GM12878 (cell line): ENCODE measurements at regions not wholly inside any gene's neighbourhood (a gene's known extent, or its start where the extent isn't known, plus 50 kb on each side); places are given as distances from the start of the nearest gene placed in this dataset.

Experiments used
- ATAC-seq: fragments of 200-7000 bp; cut with Tn5 transposase; 3 replicates; pipeline ENCODE4 v1.9.1; 2020; ENCODE audit warnings: mild to moderate bottlenecking, moderate library complexity
- BruUV-seq: library from RNA; stranded (reverse); fragments of 400-500 nt; replicated peaks from 2 replicates; lab custom pipeline; 2021; lab: Mats Ljungman, UMichigan
- CTCF ChIA-PET: fragments of 300-600 bp; sonication (Branson Sonifier 250); formaldehyde crosslinking; extraction: SDS; loops from one replicate; lab custom pipeline; 2021; ENCODE audit warnings: inconsistent platforms; lab: Yijun Ruan, JAX
- POLR2A ChIA-PET: fragments of 350-600 bp; formaldehyde crosslinking; extraction: SDS; loops from one replicate; lab custom pipeline; 2021; ENCODE audit warnings: inconsistent platforms; lab: Charles Lee
- RAD21 ChIA-PET: fragments of 300-600 bp; sonication (Branson Sonifier 250); formaldehyde crosslinking; loops from one replicate; lab custom pipeline; 2023; ENCODE audit warnings: antibody characterized with exemption; ENCODE audit not compliant: unreplicated experiment; lab: Charles Lee
- SMC1A ChIA-PET: fragments of 300-600 bp; sonication (Branson Sonifier 250); formaldehyde crosslinking; loops from one replicate; lab custom pipeline; 2023; ENCODE audit not compliant: unreplicated experiment, uncharacterized antibody; lab: Charles Lee
- DNase-seq: peaks from one replicate; pipeline ENCODE4 v3.0.0-alpha.2; 2011; ENCODE audit warnings: low read depth, low spot score
- FAIRE-seq: peaks from 3 replicates; lab custom pipeline; 2011; peaks lifted over from hg19 to GRCh38; lab: Jason Lieb, UNC
- H2AFZ ChIP-seq: 2 replicates; pipeline ENCODE4 v1.6.0; 2011; ENCODE audit warnings: low read depth, low read length, control low read depth; ENCODE audit not compliant: control insufficient read depth
- H3K27ac ChIP-seq: 2 replicates; pipeline ENCODE4 v1.5.1; 2011; ENCODE audit warnings: control low read depth; ENCODE audit not compliant: control insufficient read depth, insufficient read depth
- H3K27me3 ChIP-seq, 2 experiments: replicated peaks in 1 of 2; 2 replicates each; pipeline versions ENCODE4 v1.6.0 to v1.6.1; 2011; ENCODE audit warnings: low read length in 1 of 2; ENCODE audit not compliant: control insufficient read depth in 2 of 2, insufficient read depth in 2 of 2
- H3K36me3 ChIP-seq, 2 experiments: 2 replicates each; pipeline ENCODE4 v1.5.1; 2011; ENCODE audit warnings: low read length in 1 of 2; ENCODE audit not compliant: control insufficient read depth in 2 of 2, insufficient read depth in 2 of 2
- H3K4me1 ChIP-seq: 2 replicates; pipeline ENCODE4 v1.6.1; 2011; ENCODE audit warnings: mild to moderate bottlenecking, low read length, moderate library complexity, mixed read lengths; ENCODE audit not compliant: control insufficient read depth, insufficient read depth
- H3K4me2 ChIP-seq: 2 replicates; pipeline ENCODE4 v1.6.0; 2011; ENCODE audit warnings: control low read depth; ENCODE audit not compliant: control insufficient read depth, insufficient read depth
- H3K4me3 ChIP-seq: fragments of 200-600 bp; sonication (generic); 2 replicates; pipeline ENCODE4 v1.5.1; 2016
- H3K79me2 ChIP-seq: 2 replicates; pipeline ENCODE4 v1.6.0; 2011; ENCODE audit warnings: low read length; ENCODE audit not compliant: control insufficient read depth, insufficient read depth
- H3K9ac ChIP-seq: 2 replicates; pipeline ENCODE4 v1.8.0; 2011; ENCODE audit warnings: low read length, control low read depth, mixed read lengths; ENCODE audit not compliant: control insufficient read depth, insufficient read depth
- H3K9me3 ChIP-seq: replicated peaks from 3 replicates; pipeline ENCODE4 v1.5.1; 2011; ENCODE audit warnings: mild to moderate bottlenecking, low read length; ENCODE audit not compliant: control insufficient read depth, insufficient read depth
- H4K20me1 ChIP-seq: 2 replicates; pipeline ENCODE4 v1.6.0; 2011; ENCODE audit not compliant: control insufficient read depth, insufficient read depth
- CEBPB ChIP-seq, 2 experiments: fragments of 150-350 bp in 1 of 2; IDR thresholded peaks; 2 replicates each; pipeline ENCODE4 v1.6.1; 2012 to 2014; ENCODE audit warnings: low read depth in 2 of 2, low read length in 2 of 2, borderline replicate concordance in 1 of 2, inconsistent platforms in 1 of 2
- DPF2 ChIP-seq: fragments of 450-650 bp; IDR thresholded peaks from 2 replicates; pipeline ENCODE4 v1.6.1; 2017; ENCODE audit warnings: mild to moderate bottlenecking
- E4F1 ChIP-seq: fragments of 450-650 bp; IDR thresholded peaks from 2 replicates; pipeline ENCODE4 v1.6.1; 2018; ENCODE audit warnings: borderline replicate concordance, mild to moderate bottlenecking; ENCODE audit not compliant: partially characterized antibody
- IKZF1 ChIP-seq: fragments of 450-650 bp; conservative IDR thresholded peaks from 2 replicates; pipeline ENCODE4 v1.6.1; 2017; ENCODE audit warnings: antibody characterized with exemption, mild to moderate bottlenecking
- IRF5 ChIP-seq: fragments of 450-650 bp; IDR thresholded peaks from 2 replicates; pipeline ENCODE4 v1.6.1; 2017; ENCODE audit warnings: borderline replicate concordance
- MEF2B ChIP-seq: fragments of 450-650 bp; IDR thresholded peaks from 2 replicates; pipeline ENCODE4 v1.6.1; 2018; ENCODE audit warnings: mild to moderate bottlenecking, moderate library complexity; ENCODE audit not compliant: partially characterized antibody, poor library complexity, severe bottlenecking
- MTA2 ChIP-seq: fragments of 450-650 bp; IDR thresholded peaks from 2 replicates; pipeline ENCODE4 v1.6.1; 2016; ENCODE audit warnings: low read depth, mild to moderate bottlenecking, moderate library complexity
- MTA3 ChIP-seq: IDR thresholded peaks from 2 replicates; pipeline ENCODE4 v1.6.1; 2012; ENCODE audit warnings: low read length, inconsistent platforms, borderline replicate concordance
- MXI1 ChIP-seq: fragments of 150-350 bp; IDR thresholded peaks from 2 replicates; pipeline ENCODE4 v1.6.1; 2011; ENCODE audit warnings: low read depth, mild to moderate bottlenecking, inconsistent platforms, low read length, improper control_type of control experiment
- RCOR1 ChIP-seq: conservative IDR thresholded peaks from 2 replicates; pipeline ENCODE4 v1.6.1; 2012; ENCODE audit warnings: low read depth, low read length, improper control_type of control experiment
- SMC3 ChIP-seq: IDR thresholded peaks from 2 replicates; pipeline ENCODE4 v1.6.1; 2011; ENCODE audit warnings: low read length, improper control_type of control experiment, borderline replicate concordance
- SPI1 ChIP-seq: IDR thresholded peaks from 2 replicates; pipeline ENCODE4 v1.6.1; 2011; ENCODE audit warnings: low read depth, mild to moderate bottlenecking, low read length, moderate library complexity, borderline replicate concordance; ENCODE audit not compliant: insufficient read depth
- SREBF2 ChIP-seq: IDR thresholded peaks from 2 replicates; pipeline ENCODE4 v1.6.1; 2012; ENCODE audit warnings: mild to moderate bottlenecking, low read length
- TCF3 ChIP-seq: IDR thresholded peaks from 2 replicates; pipeline ENCODE4 v1.6.1; 2012; ENCODE audit warnings: low read depth, mild to moderate bottlenecking, low read length, borderline replicate concordance; ENCODE audit not compliant: insufficient read depth
- ZBTB33 ChIP-seq: fragments of 450-650 bp; IDR thresholded peaks from 2 replicates; pipeline ENCODE4 v1.6.1; 2017; ENCODE audit warnings: mild to moderate bottlenecking
- ZNF207 ChIP-seq: fragments of 450-650 bp; IDR thresholded peaks from 2 replicates; pipeline ENCODE4 v1.6.1; 2014; ENCODE audit warnings: antibody characterized with exemption, mild to moderate bottlenecking, borderline replicate concordance
- in situ Hi-C: fragments of 300-500 bp; cut with MboI; formaldehyde crosslinking; loops from 9 replicates; pipeline ENCODE4 v1.14.3; 2018; ENCODE audit warnings: mixed read lengths
- intact Hi-C: fragments of 100-400 bp; cut with micrococcal nuclease; formaldehyde crosslinking; loops from one replicate; pipeline ENCODE4 v1.14.2; 2022; ENCODE audit not compliant: unreplicated experiment

GRCh38 chr6:77205936-77206335 is 257.4 kb downstream of the HTR1B start:
- no peak overlapping the region for H3K4me3 ChIP-seq
- ChIA-PET RAD21 (no interaction called here), POLR2A (interaction anchor here (0.6 kb wide), 1 partner anchor 99 kb away, joined by 3 read pairs; no protein-coding TSS in a partner anchor), CTCF (no interaction called here), SMC1A (interaction anchor here (0.6 to 1.2 kb wide), 3 partner anchors 36 to 258 kb away, joined by 3 read pairs; partner anchors contain the start of gene HTR1B)
- H3K27me3 ChIP-seq, result no peaks in the 10 kb centered on the region
- TF ChIP-seq SREBF2 (no peak), MTA3 (no peak), MTA2 (no peak), SPI1 (no peak), ZNF207 (no peak), MXI1 (no peak), ZBTB33 (no peak), DPF2 (no peak), SMC3 (no peak), TCF3 (no peak), MEF2B (no peak), IRF5 (no peak), RCOR1 (no peak), E4F1 (no peak), CEBPB (IDR thresholded peaks at IDR 0.05; ENCODE audit: borderline replicate concordance in 1 of 2, low read depth in 2 of 2, low read length in 2 of 2) (no peak), IKZF1 (no peak)
- H2AFZ ChIP-seq, result no peak overlapping the region
- BruUV-seq, result no TSS peak
- ATAC-seq (no peak), DNase-seq (no peak), FAIRE-seq (no peak)
- H3K9me3 ChIP-seq, result no peaks in the 10 kb centered on the region
- in situ Hi-C loops (no loop called here), intact Hi-C loops (no loop called here)
- no peak overlapping the region for H3K4me2 ChIP-seq
- H3K79me2 ChIP-seq, result no peaks in the 10 kb centered on the region
- no peaks in the 10 kb centered on the region for H3K4me1 ChIP-seq
- H3K27ac ChIP-seq, result no peak overlapping the region
- no peaks in the 10 kb centered on the region for H3K36me3 ChIP-seq
- H4K20me1 ChIP-seq, result no peaks in the 10 kb centered on the region
- H3K9ac ChIP-seq, result no peak overlapping the region
